ENCODE measurements at regions not wholly inside any gene's neighbourhood (a gene's known extent, or its start where the extent isn't known, plus 50 kb on each side); places are given as distances from the start of the nearest gene placed in this dataset.

- WGBS, 2 donors = 45 to 66% methylated on average over 2 of the region's 2 CpGs
- Histone ChIP-seq H3K4me1 (no peaks in the 10 kb centered on the region), H3K4me3 (no peak overlapping the region), H3K27ac (no peak overlapping the region), H3K27me3 (no peaks in the 10 kb centered on the region), H3K36me3 (replicated peaks in 1 of 2; ENCODE audit: insufficient read depth in 1 of 2, low read depth in 2 of 2) (no peaks in the 10 kb centered on the region), H3K9me3 (no peaks in the 10 kb centered on the region)
- ATAC-seq (no peak), DNase-seq (no peak)
- no peak for TF ChIP-seq POLR2A (IDR thresholded peaks at IDR 0.05)
- TF ChIP-seq CTCF (IDR thresholded peaks at IDR 0.05) = no peak
- intact Hi-C loops (cut with DNase I) = no loop called here
Measured at GRCh38 chr18:52222211-52222610, 117.8 kb upstream of the DCC start.

GRCh38 chr18:52227536-52227935, 112.5 kb upstream of the DCC start:
- DNase-seq (no peak), ATAC-seq (no peak)
- H3K27me3 ChIP-seq = no peaks in the 10 kb centered on the region
- H3K4me3 ChIP-seq = no peak overlapping the region
- no peaks in the 10 kb centered on the region for H3K36me3 ChIP-seq (replicated peaks in 1 of 2; ENCODE audit: insufficient read depth in 1 of 2, low read depth in 2 of 2)
- no peaks in the 10 kb centered on the region for H3K4me1 ChIP-seq
- H3K27ac ChIP-seq = no peak overlapping the region
- no peaks in the 10 kb centered on the region for H3K9me3 ChIP-seq
- WGBS, 2 donors = 69 to 74% methylated on average over 4 of the region's 4 CpGs
- TF ChIP-seq CTCF (IDR thresholded peaks at IDR 0.05) (no peak), POLR2A (IDR thresholded peaks at IDR 0.05) (no peak)
- intact Hi-C loops (cut with DNase I) = no loop called here

GRCh38 chr18:52228166-52228565, 111.8 kb upstream of the DCC start:
- no peak for DNase-seq
- H3K27me3 ChIP-seq = no peaks in the 10 kb centered on the region
- intact Hi-C loops (cut with DNase I) = no loop called here
- WGBS, 2 donors = 54 to 78% methylated on average over 3 of the region's 3 CpGs
- H3K4me1 ChIP-seq = no peaks in the 10 kb centered on the region
- no peak for TF ChIP-seq POLR2A (IDR thresholded peaks at IDR 0.05)
- TF ChIP-seq CTCF (IDR thresholded peaks at IDR 0.05) = no peak
- H3K27ac ChIP-seq = no peak overlapping the region
- ATAC-seq = no peak
- no peaks in the 10 kb centered on the region for H3K36me3 ChIP-seq (replicated peaks in 1 of 2; ENCODE audit: insufficient read depth in 1 of 2, low read depth in 2 of 2)
- H3K9me3 ChIP-seq = no peaks in the 10 kb centered on the region
- H3K4me3 ChIP-seq = no peak overlapping the region

GRCh38 chr18:52236131-52236530, 103.9 kb upstream of the DCC start:
- no peak overlapping the region for H3K4me3 ChIP-seq
- DNase-seq (no peak), ATAC-seq (no peak)

More at GRCh38 chr18:52236131-52236530, 103.9 kb upstream of the DCC start:
- WGBS, 2 donors = 32 to 56% methylated on average over 1 of the region's 1 CpG
- Histone ChIP-seq H3K27me3 (no peaks in the 10 kb centered on the region), H3K27ac (no peak overlapping the region), H3K4me1 (no peaks in the 10 kb centered on the region), H3K9me3 (no peaks in the 10 kb centered on the region), H3K36me3 (replicated peaks in 1 of 2; ENCODE audit: insufficient read depth in 1 of 2, low read depth in 2 of 2) (no peaks in the 10 kb centered on the region)
- intact Hi-C loops (cut with DNase I) = no loop called here
- TF ChIP-seq POLR2A (IDR thresholded peaks at IDR 0.05) = no peak
- no peak for TF ChIP-seq CTCF (IDR thresholded peaks at IDR 0.05)

All from body of pancreas (tissue), 4 donors.